ENCODE measurements at regions not wholly inside any gene's neighbourhood (a gene's known extent, or its start where the extent isn't known, plus 50 kb on each side); places are given as distances from the start of the nearest gene placed in this dataset.
A peak's percentile ranks its signal among the peaks of the same experiment; 100 is the strongest.
"Not testable (repeated sequence)": the region's sequence is repeated elsewhere in the genome, so short reads cannot be mapped to it uniquely, and the experiment has no call there.

GRCh38 chr15:96165775-96166174, 164.7 kb upstream of the NR2F2 start:
- no peaks in the 10 kb centered on the region for H3K27me3 ChIP-seq
- no peaks in the 10 kb centered on the region for H4K20me1 ChIP-seq
- no peaks in the 10 kb centered on the region for H3K9me3 ChIP-seq
- TF ChIP-seq Cebpa-rat (IDR thresholded peaks at IDR 0.05): no peak
- H3K4me3 ChIP-seq: no peak overlapping the region
- no peak overlapping the region for H3K9ac ChIP-seq
- no peak overlapping the region for H3K27ac ChIP-seq
- no peaks in the 10 kb centered on the region for H3K4me1 ChIP-seq
- H3K36me3 ChIP-seq: no peaks in the 10 kb centered on the region
- no peak overlapping the region for H3K4me2 ChIP-seq

DNA sequence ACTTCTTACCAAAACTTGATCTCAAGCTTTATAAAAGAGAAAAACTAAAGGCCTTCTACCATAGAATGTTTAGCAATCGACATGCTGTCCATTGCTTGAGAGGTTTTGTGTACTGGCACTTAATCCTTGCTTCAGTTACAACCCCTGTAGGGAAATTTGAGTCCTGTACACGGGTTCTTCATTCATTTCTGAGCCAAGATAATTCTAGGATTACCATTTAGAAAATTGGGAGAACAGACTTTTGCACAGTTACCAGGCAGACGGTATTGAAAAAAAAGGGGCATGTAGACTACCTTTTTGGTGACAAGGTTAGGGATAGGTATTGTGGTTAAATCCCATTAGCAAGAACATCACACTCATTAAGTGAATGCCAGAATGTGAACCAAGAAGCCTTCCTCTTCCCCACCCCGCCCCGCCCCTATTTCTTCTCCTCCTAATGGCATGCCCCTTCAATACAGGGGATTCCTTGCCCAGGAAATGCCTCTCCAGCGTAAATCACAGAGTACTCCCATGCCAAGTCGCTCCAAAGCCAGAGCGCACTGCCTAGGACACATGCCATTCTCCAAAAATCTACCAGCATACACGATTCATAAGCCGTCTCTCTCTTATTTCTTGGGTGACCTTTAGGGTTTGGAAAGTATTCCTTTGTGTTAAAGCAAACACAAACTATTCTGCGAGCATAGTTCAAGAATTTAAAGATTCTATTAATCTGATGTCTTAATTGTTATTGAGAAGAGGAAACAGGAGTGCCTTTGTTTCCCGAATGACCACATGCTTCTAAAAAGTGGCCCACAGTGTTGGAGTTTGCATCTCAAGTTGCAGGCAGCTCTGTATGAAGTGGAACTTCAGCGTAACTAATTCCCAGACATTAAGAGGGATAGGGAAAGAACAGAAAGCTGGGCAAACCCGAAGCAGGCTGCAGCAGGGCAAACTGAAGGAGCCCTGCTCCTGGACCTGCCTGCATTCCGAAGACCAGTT, 164.0 kb upstream of the NR2F2 start:
- H3K36me3 ChIP-seq: no peaks in the 10 kb centered on the region
- no peaks in the 10 kb centered on the region for H3K4me1 ChIP-seq
- no peak overlapping the region for H3K4me3 ChIP-seq
- no peak overlapping the region for H3K9ac ChIP-seq
- TF ChIP-seq Cebpa-rat (IDR thresholded peaks at IDR 0.05): no peak
- no peaks in the 10 kb centered on the region for H3K9me3 ChIP-seq
- no peak overlapping the region for H3K27ac ChIP-seq
- no peaks in the 10 kb centered on the region for H3K27me3 ChIP-seq
- no peaks in the 10 kb centered on the region for H4K20me1 ChIP-seq
- H3K4me2 ChIP-seq: no peak overlapping the region

DNA sequence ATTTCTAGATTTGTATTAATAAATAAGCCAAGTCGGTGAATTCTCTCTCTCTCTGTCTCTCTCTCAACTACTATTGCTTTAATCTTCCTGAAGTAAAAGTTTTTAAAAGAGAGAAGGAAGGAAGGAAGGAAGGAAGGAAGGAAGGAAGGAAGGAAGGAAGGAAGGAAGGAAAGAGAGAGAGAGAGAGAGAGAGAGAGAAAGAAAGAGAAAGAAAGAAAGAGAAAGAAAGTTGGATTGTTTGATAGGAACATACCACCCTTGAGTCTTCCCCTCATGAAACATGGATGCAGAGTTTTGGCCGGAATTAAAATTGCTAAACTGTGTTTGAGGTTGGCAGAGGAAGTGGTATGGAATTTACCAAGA, 159.9 kb upstream of the NR2F2 start:
- H3K4me2 ChIP-seq, H3K4me3 ChIP-seq, H3K36me3 ChIP-seq, H3K27me3 ChIP-seq, H3K27ac ChIP-seq, H3K9ac ChIP-seq, H4K20me1 ChIP-seq, H3K4me1 ChIP-seq, H3K9me3 ChIP-seq: not testable (repeated sequence)

- Histone ChIP-seq H3K9me3 (no peaks in the 10 kb centered on the region), H3K4me3 (no peak overlapping the region), H4K20me1 (no peaks in the 10 kb centered on the region), H3K36me3 (no peaks in the 10 kb centered on the region), H3K4me1 (no peaks in the 10 kb centered on the region), H3K9ac (no peak overlapping the region), H3K27me3 (no peaks in the 10 kb centered on the region), H3K27ac (no peak overlapping the region), H3K4me2 (no peak overlapping the region)
- TF ChIP-seq Cebpa-rat (IDR thresholded peaks at IDR 0.05): no peak
Observed at GRCh38 chr15:96170979-96171739, 159.3 kb upstream of the NR2F2 start.

- no peak for TF ChIP-seq Cebpa-rat (IDR thresholded peaks at IDR 0.05)
- no peak overlapping the region for H3K9ac ChIP-seq
- no peak overlapping the region for H3K4me2 ChIP-seq
- no peak overlapping the region for H3K27ac ChIP-seq
- no peaks in the 10 kb centered on the region for H3K36me3 ChIP-seq
- H3K4me1 ChIP-seq: no peaks in the 10 kb centered on the region
- no peaks in the 10 kb centered on the region for H3K9me3 ChIP-seq
- no peaks in the 10 kb centered on the region for H4K20me1 ChIP-seq
- H3K27me3 ChIP-seq: no peaks in the 10 kb centered on the region
- no peak overlapping the region for H3K4me3 ChIP-seq
Observed at GRCh38 chr15:96171853-96172296, 158.6 kb upstream of the NR2F2 start.

DNA sequence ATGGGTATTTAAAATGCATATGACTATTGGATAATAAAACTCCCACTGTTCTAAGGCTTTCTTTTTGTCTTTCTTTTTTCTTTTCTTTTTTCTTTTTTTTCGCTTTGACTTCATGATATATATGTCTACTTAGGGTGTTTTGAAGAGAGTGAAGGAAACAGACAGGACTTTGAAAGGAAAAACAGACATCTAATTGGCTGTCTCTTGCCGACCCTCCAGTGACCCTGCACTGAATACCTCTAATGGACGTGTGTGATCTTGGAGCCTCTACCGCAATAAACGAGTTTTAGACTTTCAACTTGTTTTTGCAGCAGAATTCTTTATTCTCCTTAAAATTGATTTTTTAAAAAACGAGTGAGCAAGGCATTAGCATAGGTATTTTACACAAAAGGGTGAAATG, 158.1 kb upstream of the NR2F2 start:
- no peaks in the 10 kb centered on the region for H3K4me1 ChIP-seq
- TF ChIP-seq Cebpa-rat (IDR thresholded peaks at IDR 0.05): no peak
- H3K36me3 ChIP-seq: no peaks in the 10 kb centered on the region
- no peak overlapping the region for H3K4me2 ChIP-seq
- H3K9me3 ChIP-seq: no peaks in the 10 kb centered on the region
- H4K20me1 ChIP-seq: no peaks in the 10 kb centered on the region
- no peak overlapping the region for H3K27ac ChIP-seq
- H3K9ac ChIP-seq: no peak overlapping the region
- H3K4me3 ChIP-seq: no peak overlapping the region
- H3K27me3 ChIP-seq: no peaks in the 10 kb centered on the region

DNA sequence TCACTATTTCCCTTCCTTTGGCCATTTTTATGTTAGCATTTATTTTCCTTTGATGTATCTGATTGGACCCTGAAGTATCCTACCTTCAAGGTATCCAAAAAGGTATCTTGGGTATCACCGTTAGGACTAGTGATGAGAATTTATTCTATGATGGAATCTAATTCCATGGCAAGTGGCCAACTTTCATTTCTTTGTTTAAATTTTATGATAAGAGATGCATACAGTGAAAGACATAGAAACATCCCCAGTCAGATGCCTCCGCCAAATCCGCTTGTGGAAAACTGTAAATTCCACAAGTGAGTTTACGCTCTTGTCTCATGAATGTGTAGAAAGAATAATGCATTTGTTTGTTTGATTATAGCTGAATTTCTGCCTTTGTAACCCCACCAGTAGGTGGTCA, 153.7 kb upstream of the NR2F2 start:
- no peak overlapping the region for H3K4me3 ChIP-seq
- H4K20me1 ChIP-seq: no peaks in the 10 kb centered on the region
- no peaks in the 10 kb centered on the region for H3K27me3 ChIP-seq
- peaks cover 8% of the 10 kb centered on the region for H3K4me1 ChIP-seq
- H3K36me3 ChIP-seq: no peaks in the 10 kb centered on the region
- no peak for TF ChIP-seq Cebpa-rat (IDR thresholded peaks at IDR 0.05)
- no peaks in the 10 kb centered on the region for H3K9me3 ChIP-seq
- H3K9ac ChIP-seq: no peak overlapping the region
- no peak overlapping the region for H3K4me2 ChIP-seq
- no peak overlapping the region for H3K27ac ChIP-seq

GRCh38 chr15:96177279-96177678, 153.2 kb upstream of the NR2F2 start:
- no peaks in the 10 kb centered on the region for H3K36me3 ChIP-seq
- no peak for TF ChIP-seq Cebpa-rat (IDR thresholded peaks at IDR 0.05)
- H3K4me3 ChIP-seq: no peak overlapping the region
- no peak overlapping the region for H3K9ac ChIP-seq
- H3K4me1 ChIP-seq: peaks cover 8% of the 10 kb centered on the region
- no peaks in the 10 kb centered on the region for H3K9me3 ChIP-seq
- no peak overlapping the region for H3K4me2 ChIP-seq
- no peak overlapping the region for H3K27ac ChIP-seq
- H4K20me1 ChIP-seq: no peaks in the 10 kb centered on the region
- no peaks in the 10 kb centered on the region for H3K27me3 ChIP-seq

DNA sequence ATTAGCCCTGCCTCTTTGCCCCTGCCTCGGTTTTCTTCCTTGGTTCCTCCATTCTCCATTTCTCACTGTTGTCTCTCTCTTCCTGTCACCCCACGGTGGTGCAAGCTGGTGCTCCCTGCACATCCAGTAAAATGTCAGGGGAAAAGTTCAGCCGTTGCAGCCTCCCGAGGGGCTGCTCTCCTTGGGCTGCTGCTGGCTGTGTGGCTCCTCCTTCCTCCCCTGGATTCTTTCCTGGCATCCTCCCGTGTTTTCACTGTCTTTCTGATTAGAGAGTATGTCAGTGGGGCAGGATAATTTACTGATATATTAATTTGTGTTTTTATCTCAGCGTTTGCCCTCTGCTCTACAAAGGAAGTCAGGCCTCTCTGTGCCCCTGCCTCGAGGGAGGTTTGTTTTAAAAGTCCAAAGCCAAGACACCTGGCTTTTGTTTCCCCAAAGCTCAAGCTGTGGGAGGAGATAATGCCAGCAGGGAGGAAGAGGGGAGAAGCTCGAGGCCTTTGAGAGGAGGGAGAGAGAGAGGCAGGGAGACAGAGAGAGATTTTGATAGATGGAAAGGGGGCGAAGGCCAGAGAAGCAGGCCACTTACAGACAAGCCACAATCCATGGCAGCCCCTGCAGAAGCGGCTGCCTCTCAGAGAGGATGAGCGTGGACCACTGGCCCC, 150.3 kb upstream of the NR2F2 start:
- Histone ChIP-seq H3K4me2 (peak overlapping the region; percentile 34), H3K9me3 (no peaks in the 10 kb centered on the region), H3K4me3 (no peak overlapping the region), H3K27ac (no peak overlapping the region), H3K9ac (no peak overlapping the region), H4K20me1 (no peaks in the 10 kb centered on the region), H3K4me1 (peaks cover 8% of the 10 kb centered on the region), H3K36me3 (no peaks in the 10 kb centered on the region), H3K27me3 (no peaks in the 10 kb centered on the region)
- no peak for TF ChIP-seq Cebpa-rat (IDR thresholded peaks at IDR 0.05)

GRCh38 chr15:96181217-96181616, 149.3 kb upstream of the NR2F2 start:
- H4K20me1 ChIP-seq: no peaks in the 10 kb centered on the region
- H3K27me3 ChIP-seq: no peaks in the 10 kb centered on the region
- H3K4me1 ChIP-seq: peaks cover 8% of the 10 kb centered on the region
- H3K27ac ChIP-seq: no peak overlapping the region
- no peak overlapping the region for H3K4me3 ChIP-seq
- TF ChIP-seq Cebpa-rat (IDR thresholded peaks at IDR 0.05): no peak
- no peaks in the 10 kb centered on the region for H3K9me3 ChIP-seq
- no peak overlapping the region for H3K4me2 ChIP-seq
- H3K36me3 ChIP-seq: no peaks in the 10 kb centered on the region
- H3K9ac ChIP-seq: no peak overlapping the region

All from BLaER1 (cell line).